ENCODE measurements at regions not wholly inside any gene's neighbourhood (a gene's known extent, or its start where the extent isn't known, plus 50 kb on each side); places are given as distances from the start of the nearest gene placed in this dataset.

DNA sequence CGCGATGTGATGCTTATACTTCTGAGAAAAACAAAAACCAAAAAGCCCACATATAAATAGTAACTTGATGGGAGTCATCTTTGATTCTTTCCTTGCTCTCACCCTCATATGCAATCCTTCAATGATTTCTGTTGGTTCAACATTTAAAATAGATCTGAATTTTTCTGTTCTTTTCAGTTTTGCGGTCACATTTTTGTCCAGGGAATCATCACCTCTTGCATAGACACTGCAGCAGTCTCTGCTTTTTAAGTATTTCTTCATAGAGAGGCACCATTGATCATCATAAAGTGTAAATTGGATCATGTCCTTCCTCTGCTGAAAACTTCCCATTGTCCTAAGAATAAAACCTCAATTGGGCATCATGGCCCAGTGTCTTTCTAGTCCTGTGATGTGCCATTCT, 81.1 kb upstream of the SLC4A4 start:
- intact Hi-C loops (cut with micrococcal nuclease; ENCODE audit: unreplicated experiment) = no loop called here
- Histone ChIP-seq H3K27me3 (replicated peaks in 1 of 2; ENCODE audit: control insufficient read depth in 2 of 2, insufficient read depth in 2 of 2, low read length in 1 of 2) (no peaks in the 10 kb centered on the region), H4K20me1 (ENCODE audit: control insufficient read depth, insufficient read depth) (no peaks in the 10 kb centered on the region), H3K79me2 (ENCODE audit: control insufficient read depth, insufficient read depth, low read length) (no peaks in the 10 kb centered on the region), H3K36me3 (ENCODE audit: control insufficient read depth in 2 of 2, insufficient read depth in 2 of 2, low read length in 1 of 2) (no peaks in the 10 kb centered on the region), H3K4me2 (ENCODE audit: control insufficient read depth, insufficient read depth) (no peak overlapping the region), H3K4me3 (no peak overlapping the region), H3K4me1 (ENCODE audit: control insufficient read depth, insufficient read depth, low read length) (no peaks in the 10 kb centered on the region), H3K27ac (ENCODE audit: control insufficient read depth, insufficient read depth) (no peak overlapping the region), H2AFZ (ENCODE audit: control insufficient read depth, low read depth, low read length) (no peak overlapping the region), H3K9ac (ENCODE audit: control insufficient read depth, insufficient read depth, low read length) (no peak overlapping the region), H3K9me3 (replicated peaks; ENCODE audit: control insufficient read depth, insufficient read depth, low read length) (no peaks in the 10 kb centered on the region)
- no TSS peak for BruUV-seq (replicated peaks)
- ChIA-PET RAD21 (ENCODE audit: unreplicated experiment) (interaction anchor here (2.4 kb wide), 1 partner anchor 13 kb away, joined by 11 read pairs; no protein-coding TSS in a partner anchor), SMC1A (ENCODE audit: uncharacterized antibody, unreplicated experiment) (interaction anchor here (1.5 kb wide), 1 partner anchor 27 kb away, joined by 3 read pairs; no protein-coding TSS in a partner anchor), CTCF (interaction anchor here (4.6 kb wide), 1 partner anchor 12 kb away, joined by 34 read pairs; no protein-coding TSS in a partner anchor), POLR2A (no interaction called here)
- 58% methylated on average over 3 of the region's 3 CpGs for WGBS (ENCODE audit: insufficient coverage, insufficient replicate concordance, low lambda C conversion rate, missing lambda C conversion rate)
- DNase-seq (ENCODE audit: low read depth, low spot score) (no peak), FAIRE-seq (no peak), ATAC-seq (no peak)
- TF ChIP-seq, protein P1, sequence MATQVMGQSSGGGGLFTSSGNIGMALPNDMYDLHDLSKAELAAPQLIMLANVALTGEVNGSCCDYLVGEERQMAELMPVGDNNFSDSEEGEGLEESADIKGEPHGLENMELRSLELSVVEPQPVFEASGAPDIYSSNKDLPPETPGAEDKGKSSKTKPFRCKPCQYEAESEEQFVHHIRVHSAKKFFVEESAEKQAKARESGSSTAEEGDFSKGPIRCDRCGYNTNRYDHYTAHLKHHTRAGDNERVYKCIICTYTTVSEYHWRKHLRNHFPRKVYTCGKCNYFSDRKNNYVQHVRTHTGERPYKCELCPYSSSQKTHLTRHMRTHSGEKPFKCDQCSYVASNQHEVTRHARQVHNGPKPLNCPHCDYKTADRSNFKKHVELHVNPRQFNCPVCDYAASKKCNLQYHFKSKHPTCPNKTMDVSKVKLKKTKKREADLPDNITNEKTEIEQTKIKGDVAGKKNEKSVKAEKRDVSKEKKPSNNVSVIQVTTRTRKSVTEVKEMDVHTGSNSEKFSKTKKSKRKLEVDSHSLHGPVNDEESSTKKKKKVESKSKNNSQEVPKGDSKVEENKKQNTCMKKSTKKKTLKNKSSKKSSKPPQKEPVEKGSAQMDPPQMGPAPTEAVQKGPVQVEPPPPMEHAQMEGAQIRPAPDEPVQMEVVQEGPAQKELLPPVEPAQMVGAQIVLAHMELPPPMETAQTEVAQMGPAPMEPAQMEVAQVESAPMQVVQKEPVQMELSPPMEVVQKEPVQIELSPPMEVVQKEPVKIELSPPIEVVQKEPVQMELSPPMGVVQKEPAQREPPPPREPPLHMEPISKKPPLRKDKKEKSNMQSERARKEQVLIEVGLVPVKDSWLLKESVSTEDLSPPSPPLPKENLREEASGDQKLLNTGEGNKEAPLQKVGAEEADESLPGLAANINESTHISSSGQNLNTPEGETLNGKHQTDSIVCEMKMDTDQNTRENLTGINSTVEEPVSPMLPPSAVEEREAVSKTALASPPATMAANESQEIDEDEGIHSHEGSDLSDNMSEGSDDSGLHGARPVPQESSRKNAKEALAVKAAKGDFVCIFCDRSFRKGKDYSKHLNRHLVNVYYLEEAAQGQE (IDR thresholded peaks at IDR 0.05; ENCODE audit: low read depth, low read length) = no peak
- TF ChIP-seq PAX8 (IDR thresholded peaks at IDR 0.05) (no peak), RELA (IDR thresholded peaks at IDR 0.05; ENCODE audit: borderline replicate concordance, partially characterized antibody) (no peak), STAT3 (IDR thresholded peaks at IDR 0.05; ENCODE audit: low read depth, low read length) (no peak), IKZF2 (IDR thresholded peaks at IDR 0.05) (no peak), SREBF2 (IDR thresholded peaks at IDR 0.05; ENCODE audit: low read length) (no peak), NR2C2 (IDR thresholded peaks at IDR 0.05; ENCODE audit: borderline replicate concordance, control insufficient read depth, insufficient read length, low read depth) (no peak), RAD51 (IDR thresholded peaks at IDR 0.05) (no peak), YBX1 (IDR thresholded peaks at IDR 0.05) (no peak)
- TF ChIP-seq, protein P2, sequence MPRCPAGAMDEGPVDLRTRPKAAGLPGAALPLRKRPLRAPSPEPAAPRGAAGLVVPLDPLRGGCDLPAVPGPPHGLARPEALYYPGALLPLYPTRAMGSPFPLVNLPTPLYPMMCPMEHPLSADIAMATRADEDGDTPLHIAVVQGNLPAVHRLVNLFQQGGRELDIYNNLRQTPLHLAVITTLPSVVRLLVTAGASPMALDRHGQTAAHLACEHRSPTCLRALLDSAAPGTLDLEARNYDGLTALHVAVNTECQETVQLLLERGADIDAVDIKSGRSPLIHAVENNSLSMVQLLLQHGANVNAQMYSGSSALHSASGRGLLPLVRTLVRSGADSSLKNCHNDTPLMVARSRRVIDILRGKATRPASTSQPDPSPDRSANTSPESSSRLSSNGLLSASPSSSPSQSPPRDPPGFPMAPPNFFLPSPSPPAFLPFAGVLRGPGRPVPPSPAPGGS (IDR thresholded peaks at IDR 0.05; ENCODE audit: borderline replicate concordance, insufficient read depth, low read depth, low read length, poor library complexity, severe bottlenecking) = no peak
- in situ Hi-C loops (cut with MboI) = no loop called here
